Ascending aorta (tissue), 2 donors: ENCODE measurements at regions not wholly inside any gene's neighbourhood (a gene's known extent, or its start where the extent isn't known, plus 50 kb on each side); places are given as distances from the start of the nearest gene placed in this dataset.

Source experiments
- DNase-seq, 2 donors: peaks; one replicate each; pipeline ENCODE4 v3.0.0-alpha.2; 2019; ENCODE audit warnings: low spot score in 2 of 2
- H3K27ac ChIP-seq, 2 donors: fragments of 200-600 bp; sonication (generic); one replicate each; pipeline ENCODE4 v1.5.1; 2016 to 2017; ENCODE audit warnings: mild to moderate bottlenecking in 1 of 2
- H3K27me3 ChIP-seq: fragments of 200-600 bp; sonication (generic); one replicate; pipeline ENCODE4 v1.5.1; 2017
- H3K36me3 ChIP-seq, 2 donors: fragments of 200-600 bp; sonication (generic); one replicate each; pipeline ENCODE4 v1.5.1; 2016
- H3K4me1 ChIP-seq, 2 donors: fragments of 200-600 bp; sonication (generic); one replicate each; pipeline ENCODE4 v1.5.1; 2016 to 2017; ENCODE audit warnings: mild to moderate bottlenecking in 1 of 2
- H3K4me3 ChIP-seq, 2 donors: fragments of 200-600 bp; sonication (generic); one replicate each; pipeline ENCODE4 v1.5.1; 2016 to 2017; ENCODE audit warnings: mild to moderate bottlenecking in 1 of 2
- H3K9me3 ChIP-seq, 2 donors: fragments of 200-600 bp; sonication (generic); one replicate each; pipeline ENCODE4 v1.5.1; 2016
- intact Hi-C: fragments of 100-400 bp; cut with DNase I; formaldehyde crosslinking; loops from one replicate; pipeline ENCODE4 v1.15.1; 2023
- TF ChIP-seq, protein P1 (sequence below), 3 experiments: fragments of 200-600 bp in 2 of 3; fragments of 450-650 bp in 1 of 3; sonication (generic) in 2 of 3; IDR thresholded peaks; one replicate each; pipeline ENCODE4 v1.5.1; 2016 to 2019; ENCODE audit warnings: antibody characterized with exemption in 3 of 3, mild to moderate bottlenecking in 1 of 3, moderate library complexity in 1 of 3

DNA sequence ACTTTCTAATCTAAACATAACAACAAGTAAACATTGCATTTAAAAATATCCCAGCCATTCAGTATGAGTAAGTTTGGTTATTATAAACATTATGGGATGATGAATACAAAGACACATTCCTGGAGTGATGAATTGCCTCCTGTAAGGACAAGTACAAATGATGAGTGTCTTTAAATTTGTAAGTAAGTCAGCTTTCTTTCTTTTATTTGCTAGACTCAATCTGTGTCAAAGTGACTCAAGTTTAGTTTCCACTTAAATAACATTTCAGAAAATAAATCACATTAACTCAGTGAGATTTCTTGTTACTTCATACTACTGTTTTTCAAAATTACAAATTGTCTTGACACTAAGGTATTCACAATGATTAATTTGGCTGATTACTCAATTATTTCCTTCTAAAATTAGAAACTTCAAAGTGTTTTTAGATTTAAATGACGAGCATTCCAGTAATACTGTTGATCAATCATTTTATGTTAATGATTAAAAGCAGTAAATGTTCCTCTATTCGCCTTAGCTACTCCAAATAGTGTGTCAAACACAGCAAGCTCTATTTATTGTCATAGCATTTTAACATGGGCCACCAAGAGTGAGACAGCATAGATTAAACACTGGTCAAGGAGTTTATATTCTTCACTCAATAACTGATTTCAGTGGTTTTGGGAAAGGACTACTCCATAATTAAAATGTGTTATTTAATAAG is 658.0 kb upstream of the MDGA2 start:
- no peaks in the 10 kb centered on the region for H3K27me3 ChIP-seq
- intact Hi-C loops, result no loop called here
- no peak for DNase-seq
- no peaks in the 10 kb centered on the region for H3K4me1 ChIP-seq
- no peak overlapping the region for H3K27ac ChIP-seq
- no peaks in the 10 kb centered on the region for H3K9me3 ChIP-seq
- no peak overlapping the region for H3K4me3 ChIP-seq
- TF ChIP-seq, protein P1, sequence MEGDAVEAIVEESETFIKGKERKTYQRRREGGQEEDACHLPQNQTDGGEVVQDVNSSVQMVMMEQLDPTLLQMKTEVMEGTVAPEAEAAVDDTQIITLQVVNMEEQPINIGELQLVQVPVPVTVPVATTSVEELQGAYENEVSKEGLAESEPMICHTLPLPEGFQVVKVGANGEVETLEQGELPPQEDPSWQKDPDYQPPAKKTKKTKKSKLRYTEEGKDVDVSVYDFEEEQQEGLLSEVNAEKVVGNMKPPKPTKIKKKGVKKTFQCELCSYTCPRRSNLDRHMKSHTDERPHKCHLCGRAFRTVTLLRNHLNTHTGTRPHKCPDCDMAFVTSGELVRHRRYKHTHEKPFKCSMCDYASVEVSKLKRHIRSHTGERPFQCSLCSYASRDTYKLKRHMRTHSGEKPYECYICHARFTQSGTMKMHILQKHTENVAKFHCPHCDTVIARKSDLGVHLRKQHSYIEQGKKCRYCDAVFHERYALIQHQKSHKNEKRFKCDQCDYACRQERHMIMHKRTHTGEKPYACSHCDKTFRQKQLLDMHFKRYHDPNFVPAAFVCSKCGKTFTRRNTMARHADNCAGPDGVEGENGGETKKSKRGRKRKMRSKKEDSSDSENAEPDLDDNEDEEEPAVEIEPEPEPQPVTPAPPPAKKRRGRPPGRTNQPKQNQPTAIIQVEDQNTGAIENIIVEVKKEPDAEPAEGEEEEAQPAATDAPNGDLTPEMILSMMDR (IDR thresholded peaks at IDR 0.05), result no peak
- H3K36me3 ChIP-seq, result no peaks in the 10 kb centered on the region

DNA sequence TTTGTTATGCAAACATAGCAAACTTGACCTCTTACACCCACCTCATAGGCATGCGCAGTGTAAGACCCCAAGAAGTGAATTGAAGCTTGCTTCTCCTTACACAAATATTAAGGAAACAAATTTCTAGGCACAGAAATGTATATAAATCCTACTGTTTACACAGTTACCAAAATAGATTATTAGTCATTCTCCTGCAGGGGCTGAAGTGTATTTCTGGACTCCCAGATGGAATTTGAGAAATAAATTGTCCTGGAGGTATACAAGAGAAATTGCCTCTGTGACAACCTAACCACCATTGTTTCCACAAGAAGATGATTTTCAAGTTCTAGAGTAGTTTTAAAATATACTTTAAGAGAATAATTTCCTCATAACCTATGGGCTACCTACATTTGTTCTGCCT is 656.0 kb upstream of the MDGA2 start:
- Histone ChIP-seq H3K4me1 (no peaks in the 10 kb centered on the region), H3K9me3 (no peaks in the 10 kb centered on the region)
- TF ChIP-seq, protein P1 (IDR thresholded peaks at IDR 0.05), result no peak

DNA sequence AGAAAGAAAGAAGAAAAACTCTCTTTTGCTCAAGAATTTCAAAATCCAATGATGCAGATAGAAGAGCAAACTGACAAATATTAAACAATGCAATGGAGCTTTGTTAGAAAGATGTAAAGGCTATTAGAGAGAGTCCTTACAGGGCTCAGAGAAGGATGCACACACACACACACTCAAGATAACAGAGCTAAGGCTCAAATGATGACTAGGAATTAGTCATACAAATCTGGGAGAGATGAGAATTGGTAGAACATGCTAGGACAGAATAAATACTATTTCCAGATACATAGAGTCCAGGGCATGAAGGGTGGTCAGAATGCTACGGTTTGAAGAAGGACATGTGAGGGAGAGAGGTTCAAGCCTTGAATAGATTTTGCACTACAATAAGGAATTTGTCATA is 650.1 kb upstream of the MDGA2 start:
- TF ChIP-seq, protein P1 (IDR thresholded peaks at IDR 0.05), result no peak
- H3K36me3 ChIP-seq, result no peaks in the 10 kb centered on the region
- H3K27ac ChIP-seq, result no peak overlapping the region
- H3K27me3 ChIP-seq, result no peaks in the 10 kb centered on the region
- H3K4me1 ChIP-seq, result no peaks in the 10 kb centered on the region
- intact Hi-C loops, result no loop called here
- no peak for DNase-seq
- no peak overlapping the region for H3K4me3 ChIP-seq
- no peaks in the 10 kb centered on the region for H3K9me3 ChIP-seq

More for the DNA sequence above, 656.0 kb upstream of the MDGA2 start:
- H3K36me3 ChIP-seq, result no peaks in the 10 kb centered on the region
- no peak overlapping the region for H3K27ac ChIP-seq
- H3K27me3 ChIP-seq, result no peaks in the 10 kb centered on the region
- no peak overlapping the region for H3K4me3 ChIP-seq
- DNase-seq, result no peak
- intact Hi-C loops, result no loop called here

DNA sequence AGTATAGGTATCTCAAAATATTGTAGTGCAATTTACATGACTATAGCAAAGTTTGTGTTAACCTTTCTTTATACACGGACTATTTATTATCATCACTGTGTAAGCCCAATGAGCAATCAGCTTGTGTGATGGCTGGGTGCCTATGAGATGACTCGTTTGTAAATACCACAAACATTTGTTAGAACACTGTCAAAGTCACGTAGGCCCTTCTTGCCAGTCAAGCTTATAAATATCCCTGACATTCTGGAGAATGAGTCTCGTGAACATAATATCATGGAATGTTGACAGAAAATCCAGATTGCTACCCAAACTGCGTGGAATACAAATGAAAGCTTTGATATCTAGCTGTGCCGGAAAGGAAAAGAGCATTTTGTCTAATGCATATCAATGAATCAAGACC is 648.3 kb upstream of the MDGA2 start:
- intact Hi-C loops, result no loop called here
- Histone ChIP-seq H3K4me3 (no peak overlapping the region), H3K27ac (no peak overlapping the region), H3K4me1 (no peaks in the 10 kb centered on the region), H3K9me3 (no peaks in the 10 kb centered on the region), H3K36me3 (no peaks in the 10 kb centered on the region), H3K27me3 (no peaks in the 10 kb centered on the region)
- DNase-seq, result no peak
- TF ChIP-seq, protein P1 (IDR thresholded peaks at IDR 0.05), result no peak

DNA sequence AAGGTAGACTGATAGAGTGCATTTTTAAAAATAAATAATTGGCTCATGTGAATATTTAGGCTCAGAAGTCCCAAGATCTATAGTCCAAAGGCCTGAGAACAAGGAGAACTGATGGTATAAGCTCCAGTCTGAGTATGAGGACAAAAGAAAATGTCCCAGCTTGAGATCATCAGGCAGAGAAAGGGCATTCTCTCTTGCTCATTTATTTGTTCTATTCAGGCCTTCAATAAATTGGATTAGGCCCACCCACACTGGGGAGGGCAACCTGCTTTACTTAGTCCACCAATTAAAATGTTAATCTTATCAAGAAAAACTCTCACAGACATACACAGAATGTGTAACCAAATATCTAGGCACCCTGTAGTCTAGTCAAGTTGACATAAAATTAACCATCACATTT is 644.4 kb upstream of the MDGA2 start:
- no peaks in the 10 kb centered on the region for H3K9me3 ChIP-seq
- no peaks in the 10 kb centered on the region for H3K36me3 ChIP-seq
- H3K4me3 ChIP-seq, result no peak overlapping the region
- H3K27me3 ChIP-seq, result no peaks in the 10 kb centered on the region
- no peaks in the 10 kb centered on the region for H3K4me1 ChIP-seq
- no peak overlapping the region for H3K27ac ChIP-seq
- intact Hi-C loops, result no loop called here
- no peak for DNase-seq
- TF ChIP-seq, protein P1 (IDR thresholded peaks at IDR 0.05), result no peak

DNA sequence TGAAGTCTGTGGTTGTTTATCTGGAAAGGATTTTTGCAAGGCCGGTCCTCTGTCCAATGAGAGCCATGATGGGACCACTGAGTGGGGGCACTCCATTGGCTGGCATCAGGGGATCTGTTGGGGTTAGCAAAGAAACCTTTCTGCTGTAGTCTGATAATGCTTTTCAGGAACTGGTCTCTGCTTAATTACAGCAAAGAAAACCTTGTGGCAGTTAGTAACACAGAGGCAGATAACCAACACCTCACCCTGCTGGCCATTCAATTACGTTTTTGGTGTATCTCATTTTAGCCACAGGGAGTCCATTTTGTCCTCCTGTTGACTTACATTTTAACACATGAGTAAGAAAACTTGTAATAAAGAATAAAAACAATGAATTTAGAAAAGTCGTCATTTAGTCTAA is 629.3 kb upstream of the MDGA2 start:
- intact Hi-C loops, result no loop called here
- Histone ChIP-seq H3K27ac (no peak overlapping the region), H3K9me3 (no peaks in the 10 kb centered on the region), H3K4me3 (no peak overlapping the region), H3K4me1 (no peaks in the 10 kb centered on the region), H3K27me3 (no peaks in the 10 kb centered on the region), H3K36me3 (no peaks in the 10 kb centered on the region)
- TF ChIP-seq, protein P1 (IDR thresholded peaks at IDR 0.05), result no peak
- DNase-seq, result no peak
